ENCODE measurements at regions not wholly inside any gene's neighbourhood (a gene's known extent, or its start where the extent isn't known, plus 50 kb on each side); places are given as distances from the start of the nearest gene placed in this dataset.

DNA sequence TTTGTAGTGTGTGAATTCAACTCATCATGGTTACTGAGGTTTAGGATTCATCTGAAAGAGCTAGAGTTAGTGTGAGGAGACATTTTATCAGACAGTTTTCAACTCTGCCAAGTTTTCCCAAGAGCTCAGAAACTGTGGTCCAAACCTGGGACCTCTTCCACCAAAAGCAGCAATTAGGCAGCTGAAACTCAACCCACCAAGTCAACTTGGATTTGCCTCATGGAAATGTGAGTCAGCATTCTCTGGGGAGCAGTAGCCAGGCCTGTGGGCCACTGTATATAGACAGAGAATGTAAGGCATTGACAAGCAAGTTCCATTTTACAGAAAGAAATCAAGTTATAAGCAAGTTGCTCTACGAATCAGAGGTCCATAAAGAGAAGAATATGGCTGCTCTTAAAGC is 178.8 kb upstream of the HDDC2 start:
- DNase-seq (ENCODE audit: low spot score) (no peak), ATAC-seq (no peak)
- intact Hi-C loops (cut with DNase I) = no loop called here

- no peak for ATAC-seq
- no peak for DNase-seq (ENCODE audit: low spot score)
- intact Hi-C loops (cut with DNase I) = no loop called here
These were observed 179.3 kb upstream of the HDDC2 start for GRCh38 chr6:125481056-125481455.

- intact Hi-C loops (cut with DNase I) = no loop called here
These were observed 184.0 kb upstream of the HDDC2 start for GRCh38 chr6:125485757-125486156.

DNA sequence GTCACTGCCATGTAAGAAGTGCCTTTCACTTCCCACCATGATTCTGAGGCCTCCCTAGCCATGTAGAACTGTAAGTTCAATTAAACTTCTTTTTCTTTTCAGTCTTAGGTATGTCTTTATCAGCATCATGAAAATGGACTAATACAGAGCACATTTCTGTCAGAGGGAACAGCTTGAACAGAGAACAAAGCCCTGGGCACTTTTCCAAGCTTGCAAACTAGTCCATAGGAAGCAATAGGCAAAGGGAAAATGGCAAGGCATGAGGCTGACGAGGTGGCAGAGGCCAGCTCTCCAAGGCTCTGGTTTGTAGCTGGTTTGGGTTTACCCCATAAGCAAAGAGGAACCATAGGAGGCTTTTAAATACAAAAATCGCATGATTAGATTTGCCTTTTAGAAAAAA is 185.1 kb upstream of the HDDC2 start:
- ATAC-seq = no peak
- DNase-seq (ENCODE audit: low spot score) = no peak
- intact Hi-C loops (cut with DNase I) = no loop called here

More at GRCh38 chr6:125485757-125486156, 184.0 kb upstream of the HDDC2 start:
- ATAC-seq (no peak), DNase-seq (ENCODE audit: low spot score) (no peak)

DNA sequence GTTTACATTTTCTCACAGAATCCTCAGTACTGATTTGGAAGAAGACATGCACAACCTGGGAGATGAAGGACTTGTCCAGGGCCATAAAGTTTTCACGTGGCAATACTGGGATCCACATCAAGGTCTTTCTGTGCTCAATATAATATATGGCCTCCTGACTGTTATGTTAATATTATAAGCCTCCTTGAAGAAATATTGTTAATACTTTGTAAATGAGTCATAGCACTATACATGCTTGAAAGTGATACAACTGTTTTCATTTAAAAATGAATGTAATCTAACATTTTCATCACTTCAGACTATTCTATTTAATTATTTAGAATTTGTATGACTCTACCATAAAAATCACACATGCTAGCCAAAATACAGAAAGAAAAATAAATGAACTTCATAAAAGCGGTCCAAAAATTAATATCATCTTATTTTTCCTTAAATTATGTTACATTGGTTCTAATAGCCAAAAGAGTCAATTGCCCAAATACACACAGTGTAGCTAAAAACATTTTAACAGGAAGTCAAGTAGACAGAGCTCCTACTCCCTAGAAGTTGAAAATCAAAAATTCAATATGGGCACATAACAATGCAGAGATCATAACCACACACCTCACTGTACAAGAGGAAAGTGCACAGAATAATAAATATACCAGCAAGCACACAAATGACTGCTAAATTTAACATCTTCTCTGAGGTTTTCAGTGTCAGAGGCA is 188.0 kb upstream of the HDDC2 start:
- intact Hi-C loops (cut with DNase I) = no loop called here
- DNase-seq (ENCODE audit: low spot score) (no peak), ATAC-seq (no peak)

- intact Hi-C loops (cut with DNase I) = no loop called here
- ATAC-seq (no peak), DNase-seq (ENCODE audit: low spot score) (no peak)
These were observed 190.3 kb upstream of the HDDC2 start for GRCh38 chr6:125491860-125492618.

DNA sequence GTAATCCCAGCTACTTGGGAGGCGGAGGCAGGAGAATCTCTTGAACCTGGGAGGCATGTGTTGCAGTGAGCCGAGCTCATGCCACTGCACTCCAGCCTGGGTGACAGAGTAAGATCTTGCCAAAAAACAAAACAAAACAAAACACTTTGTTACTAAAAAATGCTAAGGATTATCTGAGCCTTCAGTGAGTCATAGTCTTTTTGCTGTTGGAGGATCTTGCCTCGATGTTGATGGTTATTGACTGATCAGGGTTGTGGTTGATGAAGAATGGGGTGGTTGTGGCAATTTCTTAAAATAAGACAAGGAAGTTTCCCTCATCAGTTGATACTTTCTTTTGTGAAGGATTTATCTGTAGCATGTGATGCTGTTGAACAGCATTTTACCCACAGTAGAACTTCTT is 196.8 kb upstream of the HDDC2 start:
- DNase-seq (ENCODE audit: low spot score) = no peak
- intact Hi-C loops (cut with DNase I) = no loop called here
- ATAC-seq = no peak

DNA sequence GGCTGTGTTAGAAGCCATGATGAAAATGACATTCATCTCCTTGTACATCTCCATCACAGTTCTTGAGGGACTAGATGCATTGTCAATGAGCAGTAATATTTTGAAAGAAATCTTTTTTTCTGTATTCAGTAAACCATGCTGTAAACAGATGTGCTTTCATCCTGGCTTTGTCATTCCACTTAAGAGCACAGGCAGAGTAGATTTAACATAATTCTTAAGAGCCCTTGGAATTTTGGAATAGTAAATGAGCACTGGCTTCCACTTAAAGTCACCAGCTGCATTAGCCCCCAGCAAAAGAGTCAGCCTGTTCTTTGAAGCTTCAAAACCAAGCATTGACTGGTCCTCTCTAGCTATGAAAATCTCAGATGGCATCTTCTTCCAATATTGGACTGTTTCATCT is 197.8 kb upstream of the HDDC2 start:
- intact Hi-C loops (cut with DNase I) = no loop called here
- no peak for ATAC-seq
- DNase-seq (ENCODE audit: low spot score) = no peak

GRCh38 chr6:125503181-125503580 is 201.4 kb upstream of the HDDC2 start:
- no peak for DNase-seq (ENCODE audit: low spot score)
- no peak for ATAC-seq
- intact Hi-C loops (cut with DNase I) = no loop called here

DNA sequence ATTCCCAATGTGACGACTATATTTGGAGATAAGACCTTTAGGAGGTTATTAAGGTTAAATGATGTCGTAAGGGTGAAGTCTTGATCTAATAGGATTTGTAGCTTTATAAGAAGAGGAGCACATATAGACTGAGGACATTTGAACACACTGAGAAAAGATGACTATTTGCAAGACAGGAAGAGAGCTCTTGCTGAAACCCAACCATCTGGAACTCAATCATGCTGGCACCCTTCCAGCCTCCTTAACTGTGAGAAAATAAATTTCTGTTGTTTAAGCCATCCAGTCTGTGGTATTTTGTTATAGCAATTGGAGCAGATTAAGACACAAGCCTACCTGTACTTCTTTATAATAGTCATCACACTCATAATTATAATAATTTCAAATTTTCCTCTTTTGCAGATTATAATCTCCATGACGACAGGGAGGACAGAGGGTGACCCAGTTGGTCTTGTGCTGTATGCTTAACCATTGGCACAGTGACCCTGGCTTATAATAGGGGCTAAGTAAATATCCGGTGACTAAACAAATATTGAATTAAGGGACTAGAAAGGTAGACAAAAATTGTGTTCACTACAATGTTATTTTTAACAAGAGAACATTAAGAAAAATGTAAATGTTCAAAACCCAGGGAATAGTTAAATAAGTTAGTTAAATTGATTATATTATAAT is 206.4 kb upstream of the HDDC2 start:
- DNase-seq (ENCODE audit: low spot score) = no peak
- ATAC-seq = no peak
- intact Hi-C loops (cut with DNase I) = loop anchor here (1.0 kb wide), 1 partner anchor 34 kb away; no protein-coding TSS in a partner anchor

GRCh38 chr6:125508793-125509192 is 207.0 kb upstream of the HDDC2 start:
- DNase-seq (ENCODE audit: low spot score) = no peak
- no peak for ATAC-seq
- intact Hi-C loops (cut with DNase I) = loop anchor here (1.0 kb wide), 1 partner anchor 34 kb away; no protein-coding TSS in a partner anchor

DNA sequence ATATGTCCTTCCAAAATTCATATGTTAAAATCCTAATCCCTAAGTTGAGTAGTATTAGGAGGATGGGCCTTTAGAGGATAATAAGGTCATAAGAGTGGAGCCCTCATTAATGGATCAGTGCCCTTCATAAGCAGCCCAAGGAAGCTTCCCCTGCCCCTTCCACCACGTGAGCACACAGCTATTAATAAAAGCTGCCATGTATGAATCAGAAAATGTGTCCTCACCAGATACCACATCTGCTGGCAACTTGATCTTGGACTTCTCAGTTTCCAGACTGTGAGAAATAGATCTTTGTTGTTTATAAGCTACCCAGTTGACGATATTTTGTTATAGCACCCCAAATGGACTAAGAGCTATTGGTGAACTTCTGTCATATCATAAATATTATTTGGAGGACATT is 207.7 kb upstream of the HDDC2 start:
- DNase-seq (ENCODE audit: low spot score) = no peak
- no peak for ATAC-seq
- intact Hi-C loops (cut with DNase I) = no loop called here

DNA sequence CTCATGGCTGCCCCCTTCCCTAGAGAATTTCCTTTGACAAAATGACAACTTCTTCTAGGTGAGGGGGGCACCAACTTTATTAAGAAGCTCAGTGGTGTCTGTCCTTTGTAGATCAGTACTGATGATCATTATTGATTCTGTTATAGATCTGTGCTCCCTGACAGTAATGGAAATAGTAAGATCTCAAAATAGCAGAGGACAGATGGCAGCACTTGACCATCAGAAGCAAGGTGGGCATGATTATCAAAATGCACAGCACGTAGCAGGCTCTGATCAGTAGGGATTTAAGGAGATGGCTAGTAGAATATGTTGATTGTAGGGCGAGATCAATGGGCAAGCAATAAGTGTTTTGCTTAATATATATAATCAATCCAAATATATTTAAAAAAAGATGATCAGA is 208.6 kb upstream of the HDDC2 start:
- no peak for ATAC-seq
- intact Hi-C loops (cut with DNase I) = no loop called here
- no peak for DNase-seq (ENCODE audit: low spot score)

DNA sequence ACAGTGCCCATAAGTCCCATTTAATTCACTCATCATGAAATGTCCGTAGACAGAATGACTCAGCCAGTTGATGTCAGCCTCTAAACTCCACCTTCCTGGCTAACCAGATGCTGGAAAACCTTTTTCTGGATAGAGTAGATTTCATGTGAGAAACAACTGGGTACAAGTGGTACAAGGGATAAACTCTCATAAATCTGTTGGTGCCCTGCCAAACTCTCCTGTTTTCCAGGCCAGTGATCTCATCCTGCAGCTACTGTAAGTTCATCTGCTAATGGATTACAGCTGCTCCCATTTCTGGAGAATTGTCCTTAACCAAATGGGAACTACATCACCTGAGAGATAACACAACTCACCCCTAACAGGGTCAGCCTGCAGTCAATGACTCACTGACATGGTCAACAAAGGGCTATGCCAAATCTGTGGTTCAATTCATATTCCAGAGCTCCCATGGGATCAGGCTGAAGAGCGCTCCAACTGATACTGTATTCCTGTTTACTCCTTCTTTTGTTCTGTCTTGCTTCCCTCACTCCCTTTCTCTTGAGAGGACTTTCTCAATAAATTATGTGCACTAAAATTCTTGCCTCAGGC is 210.1 kb upstream of the HDDC2 start:
- ATAC-seq (peak; percentile 24), DNase-seq (ENCODE audit: low spot score) (no peak)
- intact Hi-C loops (cut with DNase I) = no loop called here

GRCh38 chr6:125512621-125513020 is 210.9 kb upstream of the HDDC2 start:
- ATAC-seq = no peak
- intact Hi-C loops (cut with DNase I) = no loop called here
- DNase-seq (ENCODE audit: low spot score) = no peak

DNA sequence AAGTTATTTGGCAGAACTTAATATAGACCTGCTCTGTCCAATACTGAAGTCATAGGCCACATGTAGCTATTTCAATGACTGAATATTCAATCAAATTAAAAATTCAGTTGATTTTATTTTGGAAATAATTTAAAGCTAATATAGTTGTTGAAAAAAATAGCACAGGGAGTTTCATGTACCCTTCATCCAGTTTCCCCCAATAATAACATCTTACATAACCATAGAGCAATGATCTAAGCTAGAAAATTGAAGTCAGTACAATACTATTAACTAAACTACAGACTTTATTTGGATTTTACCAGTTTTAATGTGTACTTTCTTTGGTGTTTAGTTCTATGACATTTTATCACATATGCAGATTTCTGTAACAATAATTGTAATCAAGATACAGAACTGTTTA is 212.2 kb upstream of the HDDC2 start:
- no peak for ATAC-seq
- intact Hi-C loops (cut with DNase I) = no loop called here

DNA sequence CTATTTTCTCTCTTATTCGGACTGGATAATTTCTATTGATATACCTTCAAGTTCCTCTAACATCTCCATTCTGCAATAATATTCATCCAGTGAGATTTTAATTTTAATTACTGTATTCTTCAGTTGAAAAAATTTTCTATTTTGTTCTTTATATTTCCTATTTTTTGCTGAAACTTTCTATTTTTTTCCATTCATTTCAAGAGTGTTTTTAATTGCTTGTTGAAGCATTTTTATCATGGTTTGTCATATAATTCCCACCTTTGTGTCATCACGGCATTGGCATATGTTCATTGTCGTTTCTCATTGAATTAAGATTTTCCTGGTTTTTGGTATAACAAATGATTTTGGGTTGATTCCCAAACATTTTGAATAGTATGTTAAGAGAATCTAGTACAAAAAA is 214.9 kb upstream of the HDDC2 start:
- no peak for DNase-seq (ENCODE audit: low spot score)
- intact Hi-C loops (cut with DNase I) = no loop called here
- ATAC-seq = no peak

More for the DNA sequence above, 212.2 kb upstream of the HDDC2 start:
- no peak for DNase-seq (ENCODE audit: low spot score)

DNA sequence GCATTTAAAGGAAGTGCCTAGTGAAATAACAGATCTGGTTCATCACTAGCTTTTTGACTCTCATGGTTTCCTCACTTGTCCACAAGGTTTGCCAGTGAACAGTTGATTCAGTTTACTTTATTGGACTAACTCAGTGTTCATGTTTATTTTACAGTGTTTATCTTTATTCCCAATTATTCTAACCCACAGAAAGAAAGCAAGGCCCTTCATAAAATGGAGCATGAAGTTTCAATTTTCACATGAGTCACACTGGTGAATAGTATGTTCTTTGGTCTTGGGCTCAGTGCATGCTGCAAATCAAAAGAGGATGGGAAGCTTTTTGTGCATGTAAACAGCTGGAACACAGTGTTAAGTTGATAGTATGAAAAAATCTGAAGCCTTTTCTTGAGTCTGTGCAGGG is 217.6 kb upstream of the HDDC2 start:
- ATAC-seq (no peak), DNase-seq (ENCODE audit: low spot score) (no peak)
- intact Hi-C loops (cut with DNase I) = no loop called here

DNA sequence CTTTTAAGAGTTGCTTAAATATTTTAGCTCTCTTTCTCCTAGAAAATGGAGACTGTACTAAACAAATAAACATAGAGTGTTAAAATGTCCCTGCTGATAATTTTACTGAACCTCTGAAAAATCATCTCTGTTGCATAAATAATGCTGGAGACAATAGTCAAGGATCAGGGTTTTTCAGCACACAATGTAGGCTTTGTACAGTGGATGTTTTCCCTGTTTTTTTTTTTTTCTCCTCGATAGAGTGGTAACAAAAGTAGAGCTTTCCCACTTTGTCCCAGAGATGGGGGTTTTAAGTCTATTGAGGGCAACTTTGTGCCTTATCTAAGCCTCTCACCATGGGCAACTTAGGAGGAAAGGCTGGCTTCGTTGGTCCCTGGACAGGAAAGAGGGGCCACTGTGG is 222.6 kb upstream of the HDDC2 start:
- ATAC-seq = no peak
- DNase-seq (ENCODE audit: low spot score) = no peak
- intact Hi-C loops (cut with DNase I) = no loop called here
